ENCODE measurements at regions not wholly inside any gene's neighbourhood (a gene's known extent, or its start where the extent isn't known, plus 50 kb on each side); places are given as distances from the start of the nearest gene placed in this dataset.

GRCh38 chr2:221276601-221277000 lies 295.5 kb downstream of the EPHA4 start:
- Mint-ChIP-seq H3K27me3 (ENCODE audit: unreplicated experiment) (no peaks in the 10 kb centered on the region), H3K27ac (ENCODE audit: unreplicated experiment) (no peak overlapping the region), H3K4me3 (ENCODE audit: unreplicated experiment) (no peak overlapping the region), H3K36me3 (ENCODE audit: unreplicated experiment) (no peaks in the 10 kb centered on the region), H3K4me1 (ENCODE audit: low read depth, unreplicated experiment) (no peaks in the 10 kb centered on the region), H3K9me3 (ENCODE audit: unreplicated experiment) (no peaks in the 10 kb centered on the region)
- no peak for DNase-seq
- TF ChIP-seq CTCF (IDR thresholded peaks at IDR 0.05; ENCODE audit: partially characterized antibody, unreplicated experiment): no peak

GRCh38 chr2:221282386-221282785 lies 289.7 kb downstream of the EPHA4 start:
- Mint-ChIP-seq H3K4me1 (ENCODE audit: low read depth, unreplicated experiment) (no peaks in the 10 kb centered on the region), H3K4me3 (ENCODE audit: unreplicated experiment) (no peak overlapping the region), H3K27me3 (ENCODE audit: unreplicated experiment) (no peaks in the 10 kb centered on the region), H3K36me3 (ENCODE audit: unreplicated experiment) (no peaks in the 10 kb centered on the region), H3K27ac (ENCODE audit: unreplicated experiment) (no peak overlapping the region), H3K9me3 (ENCODE audit: unreplicated experiment) (no peaks in the 10 kb centered on the region)
- no peak for DNase-seq
- TF ChIP-seq CTCF (IDR thresholded peaks at IDR 0.05; ENCODE audit: partially characterized antibody, unreplicated experiment): no peak

GRCh38 chr2:221283896-221284545 lies 288.1 kb downstream of the EPHA4 start:
- DNase-seq: no peak
- no peak for TF ChIP-seq CTCF (IDR thresholded peaks at IDR 0.05; ENCODE audit: partially characterized antibody, unreplicated experiment)
- no peak overlapping the region for H3K4me3 Mint-ChIP-seq (ENCODE audit: unreplicated experiment)
- no peaks in the 10 kb centered on the region for H3K27me3 Mint-ChIP-seq (ENCODE audit: unreplicated experiment)
- no peaks in the 10 kb centered on the region for H3K36me3 Mint-ChIP-seq (ENCODE audit: unreplicated experiment)
- H3K4me1 Mint-ChIP-seq (ENCODE audit: low read depth, unreplicated experiment): no peaks in the 10 kb centered on the region
- no peak overlapping the region for H3K27ac Mint-ChIP-seq (ENCODE audit: unreplicated experiment)
- H3K9me3 Mint-ChIP-seq (ENCODE audit: unreplicated experiment): no peaks in the 10 kb centered on the region

- Mint-ChIP-seq H3K27ac (ENCODE audit: unreplicated experiment) (no peak overlapping the region), H3K27me3 (ENCODE audit: unreplicated experiment) (no peaks in the 10 kb centered on the region), H3K36me3 (ENCODE audit: unreplicated experiment) (no peaks in the 10 kb centered on the region), H3K9me3 (ENCODE audit: unreplicated experiment) (no peaks in the 10 kb centered on the region), H3K4me1 (ENCODE audit: low read depth, unreplicated experiment) (no peaks in the 10 kb centered on the region), H3K4me3 (ENCODE audit: unreplicated experiment) (no peak overlapping the region)
- DNase-seq: no peak
- TF ChIP-seq CTCF (IDR thresholded peaks at IDR 0.05; ENCODE audit: partially characterized antibody, unreplicated experiment): no peak
Observed at GRCh38 chr2:221285148-221285547, 287.0 kb downstream of the EPHA4 start.

- Mint-ChIP-seq H3K27me3 (ENCODE audit: unreplicated experiment) (no peaks in the 10 kb centered on the region), H3K9me3 (ENCODE audit: unreplicated experiment) (no peaks in the 10 kb centered on the region), H3K4me1 (ENCODE audit: low read depth, unreplicated experiment) (no peaks in the 10 kb centered on the region), H3K4me3 (ENCODE audit: unreplicated experiment) (no peak overlapping the region), H3K36me3 (ENCODE audit: unreplicated experiment) (no peaks in the 10 kb centered on the region), H3K27ac (ENCODE audit: unreplicated experiment) (no peak overlapping the region)
- no peak for DNase-seq
- TF ChIP-seq CTCF (IDR thresholded peaks at IDR 0.05; ENCODE audit: partially characterized antibody, unreplicated experiment): no peak
Observed at GRCh38 chr2:221286406-221286805, 285.7 kb downstream of the EPHA4 start.
